Liver (tissue), 7 donors: ENCODE measurements at regions not wholly inside any gene's neighbourhood (a gene's known extent, or its start where the extent isn't known, plus 50 kb on each side); places are given as distances from the start of the nearest gene placed in this dataset.

ENCODE experiments used
- DNase-seq: peaks from one replicate; pipeline ENCODE4 v3.0.0-alpha.2; 2017; ENCODE audit warnings: low spot score
- H3K27ac ChIP-seq, 2 donors: one replicate each; pipeline ENCODE4 v1.7.0; 2013; ENCODE audit warnings: inconsistent platforms in 2 of 2, low read length in 2 of 2, control low read depth in 1 of 2, low read depth in 1 of 2, mild to moderate bottlenecking in 1 of 2
- H3K27me3 ChIP-seq, 4 donors: one replicate each; pipeline versions ENCODE4 v1.6.1 to v1.7.0; 2013; ENCODE audit warnings: low read length in 3 of 4, inconsistent platforms in 1 of 4, mild to moderate bottlenecking in 1 of 4, moderate library complexity in 1 of 4; ENCODE audit not compliant: control insufficient read depth in 4 of 4, insufficient read depth in 4 of 4
- H3K36me3 ChIP-seq, 4 donors: one replicate each; pipeline versions ENCODE4 v1.6.1 to v1.7.0; 2013; ENCODE audit warnings: low read length in 3 of 4, mild to moderate bottlenecking in 3 of 4, low read depth in 1 of 4, moderate library complexity in 1 of 4; ENCODE audit not compliant: control insufficient read depth in 4 of 4, insufficient read depth in 3 of 4
- H3K4me1 ChIP-seq, 4 donors: one replicate each; pipeline versions ENCODE4 v1.6.1 to v1.7.0; 2013; ENCODE audit warnings: low read length in 3 of 4, mild to moderate bottlenecking in 3 of 4, moderate library complexity in 1 of 4; ENCODE audit not compliant: control insufficient read depth in 4 of 4, insufficient read depth in 4 of 4
- H3K4me3 ChIP-seq, 3 donors: one replicate each; pipeline versions ENCODE4 v1.6.1 to v1.7.0; 2013; ENCODE audit warnings: low read length in 3 of 3, control low read depth in 1 of 3, low read depth in 1 of 3, mild to moderate bottlenecking in 1 of 3
- H3K9ac ChIP-seq, 2 donors: one replicate each; pipeline ENCODE4 v1.7.0; 2013; ENCODE audit warnings: low read length in 2 of 2, mild to moderate bottlenecking in 2 of 2, moderate library complexity in 2 of 2, control low read depth in 1 of 2, low read depth in 1 of 2
- H3K9me3 ChIP-seq, 4 donors: one replicate each; pipeline versions ENCODE4 v1.6.1 to v1.7.0; 2013; ENCODE audit warnings: low read length in 3 of 4; ENCODE audit not compliant: control insufficient read depth in 4 of 4
- ATF3 ChIP-seq: IDR thresholded peaks from 2 replicates; pipeline ENCODE4 v1.6.1; 2016; ENCODE audit warnings: antibody characterized with exemption
- GABPA ChIP-seq, 2 donors: IDR thresholded peaks in 1 of 2; conservative IDR thresholded peaks in 1 of 2; 2 replicates each; pipeline ENCODE4 v1.6.1; 2016; ENCODE audit warnings: antibody characterized with exemption in 2 of 2, mild to moderate bottlenecking in 1 of 2, moderate library complexity in 1 of 2
- HNF4A ChIP-seq, 2 donors: conservative IDR thresholded peaks; 2 replicates each; pipeline ENCODE4 v1.6.1; 2016; ENCODE audit warnings: antibody characterized with exemption in 2 of 2, mild to moderate bottlenecking in 2 of 2
- HNF4G ChIP-seq: IDR thresholded peaks from 2 replicates; pipeline ENCODE4 v1.6.1; 2016; ENCODE audit warnings: antibody characterized with exemption
- WGBS: extraction: QIAGEN DNeasy Blood & Tissue Kit; methylation state at CpG from one replicate; pipeline ENCODE4 v1.1.7; 2013; 5-methylcytosine and 5-hydroxymethylcytosine counted together
- donor health status: healthy.
- donor health status: healthy.
- donor health status: healthy.
- donor health status: healthy.

- DNase-seq: no peak
- 83% methylated on average over 3 of the region's 3 CpGs for WGBS
- H3K4me3 ChIP-seq: no peak overlapping the region
Observed at GRCh38 chrX:16528620-16529019, 121.3 kb upstream of the S100G start.

More at GRCh38 chrX:16528620-16529019, 121.3 kb upstream of the S100G start:
- no peak overlapping the region for H3K9ac ChIP-seq
- H3K4me1 ChIP-seq: no peaks in the 10 kb centered on the region
- TF ChIP-seq HNF4G (no peak), HNF4A (conservative IDR thresholded peaks at IDR 0.05) (no peak), ATF3 (no peak), GABPA (IDR thresholded peaks at IDR 0.05 in 1 of 2, conservative IDR thresholded peaks at IDR 0.05 in 1 of 2) (no peak)
- peaks cover 0 to 5% (median under 1%) of the 10 kb centered on the region in 4 donors for H3K9me3 ChIP-seq
- no peaks in the 10 kb centered on the region for H3K36me3 ChIP-seq
- peaks cover 0 to 3% (median 0%) of the 10 kb centered on the region in 4 donors for H3K27me3 ChIP-seq
- no peak overlapping the region for H3K27ac ChIP-seq
